ENCODE measurements at regions not wholly inside any gene's neighbourhood (a gene's known extent, or its start where the extent isn't known, plus 50 kb on each side); places are given as distances from the start of the nearest gene placed in this dataset.
"Not testable (repeated sequence)": the region's sequence is repeated elsewhere in the genome, so short reads cannot be mapped to it uniquely, and the experiment has no call there.

DNA sequence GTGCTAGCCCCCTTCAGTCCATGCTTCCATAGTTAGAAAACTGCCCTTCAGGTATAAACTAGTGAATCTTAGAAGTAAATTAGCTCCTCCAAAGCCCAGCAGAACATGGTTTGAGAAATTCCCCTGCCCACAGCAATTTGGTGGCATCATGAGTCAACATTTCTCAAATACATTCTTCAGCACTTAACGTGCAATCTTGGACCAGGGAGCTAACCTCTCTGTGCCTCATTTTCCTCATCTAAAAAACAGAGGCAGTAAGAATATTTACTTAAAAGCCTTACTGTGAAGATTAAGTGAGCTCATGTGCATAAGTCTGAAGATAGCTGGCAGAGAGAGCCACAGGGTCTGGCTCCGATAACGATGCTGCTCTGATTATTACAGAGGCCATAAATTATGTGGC is 800.7 kb upstream of the AMELY start:
- DNase-seq (ENCODE audit: extremely low read depth in 1 of 11, low read depth in 9 of 11, low spot score in 4 of 11), result no peak

DNA sequence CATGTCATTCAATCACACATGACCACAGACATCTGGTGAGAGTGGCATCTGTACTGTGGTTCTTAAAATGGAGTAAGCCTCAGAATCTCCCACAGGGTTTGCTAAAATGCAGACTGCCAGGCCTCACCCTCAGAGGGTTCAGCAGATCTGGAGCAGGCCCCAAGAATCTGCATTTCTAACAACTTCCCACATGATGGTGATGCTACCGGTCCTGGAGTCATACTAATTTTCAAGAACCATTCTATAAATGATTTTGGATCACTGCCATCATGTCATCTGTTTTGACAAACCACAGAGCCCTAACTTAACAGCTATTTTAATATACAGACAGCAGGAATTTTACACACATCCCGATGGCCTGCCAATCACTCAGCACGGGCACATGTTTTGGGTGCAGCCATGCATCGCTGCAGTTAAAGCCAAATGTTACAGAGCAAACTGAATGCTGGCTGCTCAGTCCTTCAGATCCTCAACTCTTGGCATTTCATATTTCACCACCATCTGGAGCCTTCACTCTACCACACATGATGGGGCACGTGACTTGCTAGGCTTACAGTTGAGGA is 792.1 kb upstream of the AMELY start:
- no peak for DNase-seq (ENCODE audit: extremely low read depth in 1 of 11, low read depth in 9 of 11, low spot score in 4 of 11)

DNA sequence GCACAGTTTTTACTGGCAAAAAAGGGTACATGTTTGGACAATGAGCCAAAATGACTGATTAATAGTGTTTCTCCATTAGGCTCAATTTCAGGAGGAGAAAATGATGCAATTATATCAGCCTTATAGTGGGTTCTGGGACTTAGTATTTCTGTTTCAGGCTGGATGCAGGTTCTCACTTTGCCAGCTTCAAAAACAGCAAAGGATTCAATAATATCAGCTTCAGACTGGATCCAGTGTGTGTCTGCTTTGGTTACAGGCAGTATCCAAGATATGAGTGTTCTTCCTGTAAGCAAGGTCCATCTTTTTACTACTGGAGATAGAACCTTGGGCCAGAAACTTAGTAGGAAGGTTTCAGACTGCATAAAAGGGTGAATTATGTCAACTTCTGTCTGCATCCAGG is 790.9 kb upstream of the AMELY start:
- DNase-seq (ENCODE audit: extremely low read depth in 1 of 11, low read depth in 9 of 11, low spot score in 4 of 11), result no peak

DNA sequence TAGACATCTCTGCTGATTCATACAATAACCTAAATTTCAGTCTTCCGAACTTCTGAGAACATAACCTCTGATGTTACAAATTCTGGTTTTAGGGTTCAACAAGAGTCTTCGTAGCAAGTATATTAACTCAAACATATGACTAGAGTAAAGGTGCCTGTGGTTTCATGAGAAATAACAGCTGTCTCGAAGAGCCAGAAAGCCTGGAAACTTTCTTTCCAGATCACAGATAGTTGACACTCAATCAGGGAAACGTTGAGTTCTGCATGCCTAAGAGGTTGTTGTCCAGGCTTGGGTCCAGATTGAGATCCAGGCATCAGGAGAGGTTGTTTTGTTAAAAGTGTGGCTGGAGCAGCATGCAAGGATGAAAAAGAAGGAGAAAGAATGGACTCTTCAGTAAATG is 790.1 kb upstream of the AMELY start:
- no peak for DNase-seq (ENCODE audit: extremely low read depth in 1 of 11, low read depth in 9 of 11, low spot score in 4 of 11)

DNA sequence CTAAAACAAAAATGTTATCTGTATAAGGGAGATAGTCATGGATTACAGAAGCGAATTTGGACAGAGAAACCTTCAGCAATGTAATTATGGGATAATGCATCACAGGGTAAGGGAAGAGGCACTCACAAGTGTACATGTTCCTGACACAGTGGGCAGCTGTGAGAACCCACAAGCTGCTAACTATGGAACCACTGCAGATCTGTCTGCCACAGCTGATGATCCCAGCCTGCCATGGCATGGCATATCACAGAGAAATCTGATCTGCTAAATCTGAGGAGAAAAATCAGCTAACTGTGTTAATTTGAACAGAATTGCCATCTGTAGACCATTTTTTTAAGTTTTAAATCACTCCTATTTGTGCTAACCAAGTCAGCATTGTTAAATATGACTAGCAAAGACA is 786.0 kb upstream of the AMELY start:
- no peak for DNase-seq (ENCODE audit: extremely low read depth in 1 of 11, low read depth in 9 of 11, low spot score in 4 of 11)

DNA sequence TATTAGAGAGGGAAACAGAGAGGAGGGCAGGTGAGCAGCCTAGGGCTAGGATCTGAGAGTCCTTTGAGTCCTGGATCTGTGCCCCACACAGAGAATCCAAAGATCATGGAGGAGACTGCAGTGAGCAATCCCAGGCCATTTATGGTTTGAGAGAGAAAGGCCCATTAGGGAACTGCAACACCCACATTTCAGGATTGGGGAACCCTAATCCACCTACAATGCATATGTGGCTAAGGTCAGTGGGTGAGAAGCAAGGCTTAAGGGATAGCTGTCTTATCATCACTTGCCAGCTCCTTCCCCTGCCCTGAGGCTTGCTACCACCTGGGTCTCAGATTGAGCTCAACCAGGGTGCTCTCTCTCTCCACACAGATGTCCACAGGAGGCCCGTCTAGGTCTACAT is 781.1 kb upstream of the AMELY start:
- no peak for DNase-seq (ENCODE audit: extremely low read depth in 1 of 11, low read depth in 9 of 11, low spot score in 4 of 11)

DNA sequence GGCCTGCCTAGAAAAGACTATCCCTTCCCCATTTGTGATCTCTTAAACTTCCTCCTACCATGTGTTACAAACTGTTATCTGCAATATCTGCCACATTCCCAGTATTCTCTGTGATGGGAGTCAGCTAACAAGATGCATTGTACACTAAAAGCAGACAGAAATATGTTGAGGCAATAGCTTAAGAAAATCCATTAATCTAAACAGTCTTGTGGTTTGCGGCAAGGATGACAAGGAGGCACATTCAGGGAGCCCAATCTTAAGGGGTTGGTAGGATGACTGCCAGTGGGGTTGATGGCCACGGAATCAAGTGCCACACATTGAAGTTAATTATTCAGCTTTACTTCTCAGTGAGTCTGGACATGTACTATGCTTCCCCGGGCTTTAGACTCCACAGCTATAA is 775.5 kb upstream of the AMELY start:
- DNase-seq (ENCODE audit: extremely low read depth in 1 of 11, low read depth in 9 of 11, low spot score in 4 of 11), result no peak

DNA sequence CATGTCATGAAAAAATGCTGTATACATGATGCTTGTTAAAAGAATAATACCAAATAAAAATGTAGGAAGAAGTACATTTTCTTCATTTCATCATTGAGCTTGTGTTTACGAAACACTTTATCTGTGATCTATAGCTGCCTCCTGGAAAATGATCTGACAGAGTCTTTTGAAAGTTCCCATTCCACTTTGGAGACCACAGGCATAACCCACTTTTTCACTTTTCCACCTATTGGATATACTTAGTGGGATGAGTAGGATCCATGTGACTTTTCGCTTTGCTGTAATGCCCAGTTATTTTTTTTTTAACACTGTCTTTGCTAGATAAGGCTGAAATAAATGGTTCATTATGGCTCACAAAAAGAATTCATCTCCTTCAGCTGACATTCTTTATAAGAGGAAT is 773.0 kb upstream of the AMELY start:
- DNase-seq (ENCODE audit: extremely low read depth in 1 of 11, low read depth in 9 of 11, low spot score in 4 of 11), result no peak

DNA sequence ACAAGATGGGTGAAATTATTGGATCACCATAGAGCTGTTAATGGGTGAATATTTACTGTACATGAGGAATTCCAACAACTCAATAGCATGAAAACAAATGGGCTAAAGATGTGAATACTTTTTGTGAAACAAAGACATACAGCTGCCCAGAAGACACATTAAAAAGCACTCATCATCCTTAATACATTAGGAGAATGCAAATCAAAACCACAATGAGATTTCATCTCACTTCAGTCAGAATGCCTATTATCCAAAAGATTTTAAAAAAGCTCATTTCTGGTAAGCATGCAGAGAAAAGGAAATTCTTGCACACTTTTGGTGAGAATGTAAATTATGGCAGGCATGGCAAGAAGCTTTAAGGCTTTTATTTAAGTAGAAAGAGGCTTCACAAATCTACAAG is 770.8 kb upstream of the AMELY start:
- DNase-seq (ENCODE audit: extremely low read depth in 1 of 11, low read depth in 9 of 11, low spot score in 4 of 11), result no peak

DNA sequence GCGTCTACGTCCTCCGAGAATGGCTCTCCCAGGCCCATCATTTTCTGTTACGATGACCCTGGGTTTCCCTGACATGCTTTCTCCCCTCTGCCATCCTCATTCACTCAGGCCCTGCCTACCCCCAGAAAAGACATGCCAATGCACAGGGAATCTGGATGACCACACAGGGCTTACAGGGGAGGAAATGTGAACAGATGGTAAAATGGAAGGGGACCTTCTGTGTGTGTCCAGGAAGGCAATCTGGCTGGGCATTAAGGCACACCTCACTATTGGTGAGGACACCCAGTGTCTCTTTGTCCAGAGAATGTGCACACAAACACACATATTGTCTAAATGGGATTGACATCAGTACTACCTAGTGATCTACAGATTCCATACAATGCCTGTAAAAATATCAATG is 769.9 kb upstream of the AMELY start:
- no peak for DNase-seq (ENCODE audit: extremely low read depth in 1 of 11, low read depth in 9 of 11, low spot score in 4 of 11)

DNA sequence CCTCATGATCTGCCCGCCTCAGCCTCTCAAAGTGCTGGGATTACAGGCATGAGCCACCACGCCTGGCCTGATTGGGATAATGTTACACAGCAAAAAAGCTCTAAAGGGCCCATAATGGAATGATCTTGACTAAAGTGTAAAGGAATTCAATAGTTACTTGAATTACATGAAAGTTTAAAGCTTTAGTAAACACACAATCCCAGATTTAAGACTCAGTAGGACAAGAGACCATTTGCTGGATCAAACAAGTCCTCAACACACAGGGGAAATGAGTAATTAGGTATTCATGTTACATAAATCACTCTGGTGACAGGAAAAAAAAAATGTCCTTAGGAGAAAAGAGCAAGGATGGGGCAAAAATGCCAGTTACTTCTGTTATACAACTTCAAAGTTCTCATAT is 762.9 kb upstream of the AMELY start:
- DNase-seq (ENCODE audit: extremely low read depth in 1 of 11, low read depth in 9 of 11, low spot score in 4 of 11), result no peak

DNA sequence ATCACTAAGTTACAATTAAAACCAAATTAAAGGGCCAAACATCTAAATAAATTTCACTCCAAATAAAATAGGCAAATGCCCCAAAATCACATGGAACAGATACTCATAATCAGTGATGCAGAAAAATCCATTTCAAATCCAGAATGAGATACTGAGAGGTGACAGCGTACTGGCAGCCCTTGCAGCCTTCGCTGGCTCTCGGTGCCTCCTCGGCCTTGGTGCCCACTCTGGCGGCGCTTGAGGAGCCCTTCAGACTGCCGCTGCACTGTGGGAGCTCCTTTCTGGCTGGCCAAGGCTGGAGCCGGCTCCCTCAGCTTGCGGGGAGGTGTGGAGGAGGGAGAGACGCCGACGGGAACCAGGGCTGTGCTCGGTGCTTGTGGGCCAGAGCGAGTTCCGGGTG is 761.2 kb upstream of the AMELY start:
- DNase-seq (ENCODE audit: extremely low read depth in 1 of 11, low read depth in 9 of 11, low spot score in 4 of 11), result no peak

DNA sequence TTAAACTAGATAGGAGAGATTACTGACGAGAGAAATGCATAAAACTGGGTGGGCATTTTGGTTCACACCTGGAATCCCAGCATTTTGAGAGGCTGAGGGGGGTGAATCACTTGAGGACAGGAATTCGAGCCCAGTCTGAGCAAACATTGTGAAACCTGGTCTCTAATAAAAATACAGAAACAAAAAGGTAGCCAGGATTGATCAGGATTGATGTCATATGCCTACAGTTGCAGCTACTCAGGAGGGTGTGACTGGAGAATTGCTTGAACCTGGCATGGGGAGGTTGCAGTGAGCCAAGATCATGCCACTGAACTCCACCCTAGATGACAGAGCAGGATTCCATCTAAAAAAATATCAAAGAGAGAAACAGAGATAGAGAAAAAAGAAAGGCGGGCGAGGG is 751.7 kb upstream of the AMELY start:
- no peak for DNase-seq (ENCODE audit: extremely low read depth in 1 of 11, low read depth in 9 of 11, low spot score in 4 of 11)

DNA sequence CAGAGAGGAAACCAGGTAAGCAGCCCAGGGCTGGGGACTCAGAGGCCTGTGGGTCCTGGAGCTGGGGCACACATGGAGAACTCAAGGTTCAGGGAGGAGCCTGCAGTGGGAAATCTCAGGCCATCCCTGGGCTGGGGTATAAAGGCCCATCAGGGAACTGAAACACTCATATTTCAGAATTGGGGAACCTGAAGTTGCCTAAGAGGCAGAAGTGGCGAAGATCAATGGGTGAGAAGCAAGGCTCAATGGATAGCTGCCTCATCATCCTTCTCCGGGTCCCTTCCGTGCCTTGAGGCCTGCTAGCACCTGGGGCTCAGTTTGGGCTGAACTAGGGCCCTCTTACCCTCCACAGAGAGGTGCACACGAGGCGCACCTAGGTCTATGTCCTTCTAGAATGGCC is 747.5 kb upstream of the AMELY start:
- no peak for DNase-seq (ENCODE audit: extremely low read depth in 1 of 11, low read depth in 9 of 11, low spot score in 4 of 11)

DNA sequence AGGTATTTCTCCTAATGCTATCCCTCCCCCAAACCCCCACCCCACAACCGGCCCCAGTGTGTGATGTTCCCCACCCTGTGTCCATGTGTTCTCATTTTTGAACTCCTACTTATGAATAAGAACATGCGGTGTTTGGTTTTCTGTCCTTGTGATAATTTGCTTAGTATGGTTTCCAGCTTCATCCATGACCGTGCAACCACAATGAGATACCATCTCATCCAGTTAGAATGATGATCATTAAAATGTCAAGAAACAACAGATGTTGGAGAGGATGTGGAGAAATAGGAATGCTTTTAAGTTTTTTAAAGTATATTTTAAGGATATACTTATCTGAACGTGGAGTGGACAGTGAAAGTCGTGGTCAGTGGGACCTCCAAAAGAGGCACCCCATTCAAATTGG is 745.0 kb upstream of the AMELY start:
- no peak for DNase-seq (ENCODE audit: extremely low read depth in 1 of 11, low read depth in 9 of 11, low spot score in 4 of 11)

DNA sequence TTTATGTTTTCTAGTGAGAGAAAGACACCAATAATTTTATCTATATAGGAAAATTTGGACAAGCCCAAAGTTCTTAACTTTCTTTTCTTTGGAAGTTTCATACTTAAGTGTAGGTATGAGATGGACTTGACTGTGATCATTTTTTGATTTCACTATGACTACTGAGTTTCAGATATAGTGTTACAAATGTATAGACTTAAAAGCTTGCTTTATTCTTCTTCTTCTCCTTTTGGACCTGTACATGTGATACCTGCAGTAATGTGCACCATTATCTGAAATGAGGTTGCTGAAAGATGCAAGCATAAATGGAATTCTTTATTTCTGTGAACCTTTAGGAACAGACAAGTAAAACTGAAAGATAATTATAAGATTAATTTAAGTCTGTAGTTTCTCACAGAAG is 743.4 kb upstream of the AMELY start:
- no peak for DNase-seq (ENCODE audit: extremely low read depth in 1 of 11, low read depth in 9 of 11, low spot score in 4 of 11)

DNA sequence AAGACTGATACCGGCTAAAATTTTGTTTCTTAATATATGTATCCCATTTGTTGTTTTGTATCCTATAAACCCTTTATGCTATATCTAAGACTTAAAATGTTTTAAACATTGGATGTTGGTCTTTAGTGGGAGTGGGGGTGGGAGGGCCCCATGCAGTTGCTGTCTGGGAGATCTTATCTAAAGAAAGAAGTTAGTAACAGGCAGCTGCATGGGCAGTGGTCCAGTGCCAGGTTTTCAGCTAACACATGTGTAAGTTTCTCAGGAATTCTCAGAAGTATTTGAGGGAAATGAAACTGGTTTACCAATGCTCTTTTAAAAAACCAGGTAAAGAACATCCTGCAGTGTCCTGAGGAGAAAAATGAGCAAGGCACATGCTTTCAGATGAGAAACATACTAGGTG is 738.3 kb upstream of the AMELY start:
- DNase-seq (ENCODE audit: extremely low read depth in 1 of 11, low read depth in 9 of 11, low spot score in 4 of 11), result not testable (repeated sequence)
